ENCODE measurements at regions not wholly inside any gene's neighbourhood (a gene's known extent, or its start where the extent isn't known, plus 50 kb on each side); places are given as distances from the start of the nearest gene placed in this dataset.
"Not testable (repeated sequence)": the region's sequence is repeated elsewhere in the genome, so short reads cannot be mapped to it uniquely, and the experiment has no call there.

GRCh38 chr5:114903767-114904166, 265.9 kb downstream of the TRIM36 start:
- Mint-ChIP-seq H3K4me1 (peaks cover 6% of the 10 kb centered on the region), H3K27me3 (ENCODE audit: low read depth, poor library complexity) (no peaks in the 10 kb centered on the region), H3K4me3 (no peak overlapping the region), H3K9me3 (peaks cover 3% of the 10 kb centered on the region), H3K36me3 (ENCODE audit: low read depth) (no peaks in the 10 kb centered on the region), H3K27ac (no peak overlapping the region)
- no peak for TF ChIP-seq CTCF (IDR thresholded peaks at IDR 0.05)
- DNase-seq: no peak

- TF ChIP-seq CTCF (IDR thresholded peaks at IDR 0.05): no peak
Observed at GRCh38 chr5:114898602-114899001, 271.1 kb downstream of the TRIM36 start.

GRCh38 chr5:114883675-114884074, 286.0 kb downstream of the TRIM36 start:
- H3K27me3 Mint-ChIP-seq (ENCODE audit: low read depth, poor library complexity): peaks cover 4% of the 10 kb centered on the region
- no peaks in the 10 kb centered on the region for H3K4me1 Mint-ChIP-seq
- no peak for TF ChIP-seq CTCF (IDR thresholded peaks at IDR 0.05)
- DNase-seq: no peak
- no peaks in the 10 kb centered on the region for H3K36me3 Mint-ChIP-seq (ENCODE audit: low read depth)
- H3K4me3 Mint-ChIP-seq: no peak overlapping the region
- H3K9me3 Mint-ChIP-seq: peaks cover 8% of the 10 kb centered on the region
- no peak overlapping the region for H3K27ac Mint-ChIP-seq

More at GRCh38 chr5:114898602-114899001, 271.1 kb downstream of the TRIM36 start:
- H3K36me3 Mint-ChIP-seq (ENCODE audit: low read depth): no peaks in the 10 kb centered on the region
- DNase-seq: no peak
- no peaks in the 10 kb centered on the region for H3K27me3 Mint-ChIP-seq (ENCODE audit: low read depth, poor library complexity)
- H3K4me1 Mint-ChIP-seq: peaks cover 6% of the 10 kb centered on the region
- H3K9me3 Mint-ChIP-seq: no peaks in the 10 kb centered on the region
- no peak overlapping the region for H3K4me3 Mint-ChIP-seq
- no peak overlapping the region for H3K27ac Mint-ChIP-seq

- no peak overlapping the region for H3K4me3 Mint-ChIP-seq
- no peak for TF ChIP-seq CTCF (IDR thresholded peaks at IDR 0.05)
- no peaks in the 10 kb centered on the region for H3K9me3 Mint-ChIP-seq
- H3K4me1 Mint-ChIP-seq: peaks cover 11% of the 10 kb centered on the region
- H3K27ac Mint-ChIP-seq: no peak overlapping the region
- DNase-seq: no peak
- H3K27me3 Mint-ChIP-seq (ENCODE audit: low read depth, poor library complexity): peaks cover 4% of the 10 kb centered on the region
- no peaks in the 10 kb centered on the region for H3K36me3 Mint-ChIP-seq (ENCODE audit: low read depth)
Observed at GRCh38 chr5:114859438-114859735, 310.3 kb downstream of the TRIM36 start.

- DNase-seq: no peak
- TF ChIP-seq CTCF (IDR thresholded peaks at IDR 0.05): no peak
- Mint-ChIP-seq H3K36me3 (ENCODE audit: low read depth) (no peaks in the 10 kb centered on the region), H3K9me3 (no peaks in the 10 kb centered on the region), H3K27me3 (ENCODE audit: low read depth, poor library complexity) (peaks cover 4% of the 10 kb centered on the region), H3K4me3 (no peak overlapping the region), H3K27ac (peak overlapping the region; percentile 81), H3K4me1 (peaks cover 11% of the 10 kb centered on the region)
Observed at GRCh38 chr5:114858665-114859437, 310.9 kb downstream of the TRIM36 start.

- Mint-ChIP-seq H3K27me3 (ENCODE audit: low read depth, poor library complexity) (peaks cover 4% of the 10 kb centered on the region), H3K4me1 (peaks cover 11% of the 10 kb centered on the region), H3K9me3 (peaks cover 6% of the 10 kb centered on the region), H3K4me3 (no peak overlapping the region), H3K27ac (peak overlapping the region; percentile 59), H3K36me3 (ENCODE audit: low read depth) (no peaks in the 10 kb centered on the region)
- DNase-seq: no peak
- no peak for TF ChIP-seq CTCF (IDR thresholded peaks at IDR 0.05)
Observed at GRCh38 chr5:114857941-114858551, 311.7 kb downstream of the TRIM36 start.

GRCh38 chr5:114844711-114845110, 325.0 kb downstream of the TRIM36 start:
- peaks cover 30% of the 10 kb centered on the region for H3K9me3 Mint-ChIP-seq
- H3K36me3 Mint-ChIP-seq (ENCODE audit: low read depth); H3K27ac Mint-ChIP-seq; DNase-seq; H3K4me3 Mint-ChIP-seq; H3K4me1 Mint-ChIP-seq; H3K27me3 Mint-ChIP-seq (ENCODE audit: low read depth, poor library complexity): not testable (repeated sequence)
